OCI-LY1 (cell line): ENCODE measurements at regions not wholly inside any gene's neighbourhood (a gene's known extent, or its start where the extent isn't known, plus 50 kb on each side); places are given as distances from the start of the nearest gene placed in this dataset.

Source experiments
- H2AFZ ChIP-seq: fragments of 200-600 bp; sonication (generic), shearing (Covaris generic); 2 replicates; pipeline ENCODE4 v1.6.0; 2014; ENCODE audit warnings: antibody characterized with exemption, mild to moderate bottlenecking, low read length
- H3F3A ChIP-seq: fragments of 200-600 bp; sonication (generic), shearing (Covaris generic); 2 replicates; pipeline ENCODE4 v1.6.0; 2014; ENCODE audit warnings: mild to moderate bottlenecking, antibody characterized with exemption, low read length, moderate library complexity; ENCODE audit not compliant: insufficient read depth
- H3K27ac ChIP-seq: fragments of 200-600 bp; sonication (generic); 2 replicates; pipeline ENCODE4 v1.5.1; 2014; ENCODE audit warnings: low read length, mixed run types, mild to moderate bottlenecking, low read depth; ENCODE audit not compliant: poor library complexity, severe bottlenecking
- H3K27me3 ChIP-seq: fragments of 200-600 bp; sonication (generic); 2 replicates; pipeline ENCODE4 v1.6.0; 2014; ENCODE audit warnings: antibody characterized with exemption, mild to moderate bottlenecking, low read length, moderate library complexity; ENCODE audit not compliant: insufficient read depth
- H3K36me3 ChIP-seq: fragments of 200-600 bp; sonication (generic); 2 replicates; pipeline ENCODE4 v1.6.1; 2014; ENCODE audit warnings: mild to moderate bottlenecking, antibody characterized with exemption, low read length, moderate library complexity, mixed read lengths; ENCODE audit not compliant: insufficient read depth
- H3K4me1 ChIP-seq: fragments of 200-600 bp; sonication (generic); 2 replicates; pipeline ENCODE4 v1.5.1; 2014; ENCODE audit warnings: mild to moderate bottlenecking, low read length, moderate library complexity; ENCODE audit not compliant: insufficient read depth, severe bottlenecking
- H3K4me2 ChIP-seq: fragments of 200-600 bp; sonication (generic), shearing (Covaris generic); 2 replicates; pipeline ENCODE4 v1.6.1; 2014; ENCODE audit warnings: low read length
- H3K4me3 ChIP-seq: fragments of 200-600 bp; sonication (generic); 2 replicates; pipeline ENCODE4 v1.5.1; 2014; ENCODE audit warnings: low read length, low read depth, mild to moderate bottlenecking, mixed read lengths; ENCODE audit not compliant: poor library complexity, severe bottlenecking
- H3K79me2 ChIP-seq: fragments of 200-600 bp; shearing (Covaris generic); 2 replicates; pipeline ENCODE4 v1.6.1; 2016; ENCODE audit warnings: mixed run types, low read length, mixed read lengths; ENCODE audit not compliant: insufficient read depth
- H3K9ac ChIP-seq: fragments of 200-600 bp; sonication (generic), shearing (Covaris generic); 2 replicates; pipeline ENCODE4 v1.6.1; 2014; ENCODE audit warnings: mild to moderate bottlenecking, low read length, mixed read lengths
- H3K9me2 ChIP-seq: fragments of 200-600 bp; sonication (generic), shearing (Covaris generic); 2 replicates; pipeline ENCODE4 v1.6.1; 2014; ENCODE audit warnings: low read depth, mild to moderate bottlenecking, low read length, mixed read lengths
- H3K9me3 ChIP-seq: fragments of 200-600 bp; shearing (Covaris generic); 2 replicates; pipeline ENCODE4 v1.6.1; 2014; ENCODE audit warnings: low read length, mixed read lengths
- H4K20me1 ChIP-seq: fragments of 200-600 bp; sonication (generic), shearing (Covaris generic); 2 replicates; pipeline ENCODE4 v1.6.0; 2016; ENCODE audit warnings: mild to moderate bottlenecking, low read length; ENCODE audit not compliant: insufficient read depth
- EZH2 ChIP-seq: fragments of 200-600 bp; sonication (generic), shearing (Covaris generic); IDR thresholded peaks from 2 replicates; pipeline ENCODE4 v1.8.0; 2017; ENCODE audit warnings: borderline replicate concordance, mixed run types, mild to moderate bottlenecking, antibody characterized with exemption, low read length, moderate library complexity, mixed read lengths
- TF ChIP-seq, protein P1 (sequence below): fragments of 200-600 bp; sonication (generic), shearing (Covaris generic); IDR thresholded peaks from 2 replicates; pipeline ENCODE4 v1.5.1; 2017; ENCODE audit warnings: mild to moderate bottlenecking, antibody characterized with exemption, low read length, moderate library complexity, mixed read lengths

DNA sequence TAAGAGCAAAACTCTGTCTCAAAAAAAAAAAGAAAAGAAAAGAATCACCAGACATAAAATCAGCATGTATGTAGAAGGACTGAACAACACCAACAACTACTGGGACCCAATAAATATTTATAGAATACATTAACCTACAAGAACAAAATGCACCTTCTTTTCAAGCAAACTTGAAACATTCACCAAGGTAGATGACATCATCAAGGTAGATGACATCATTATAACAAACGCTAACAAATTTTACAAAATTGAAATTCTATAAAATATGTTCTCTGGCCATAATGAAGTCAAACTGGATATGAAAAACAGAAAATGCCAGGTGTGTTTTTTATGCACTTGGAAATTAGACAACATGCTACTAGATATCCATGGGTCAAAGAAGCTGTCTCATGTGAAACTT, 220.2 kb upstream of the SNX7 start:
- no peaks in the 10 kb centered on the region for H3K9me2 ChIP-seq
- no peaks in the 10 kb centered on the region for H3K79me2 ChIP-seq
- H3K9me3 ChIP-seq = no peaks in the 10 kb centered on the region
- no peak overlapping the region for H3K4me2 ChIP-seq
- H3K27me3 ChIP-seq = no peaks in the 10 kb centered on the region
- H3K36me3 ChIP-seq = no peaks in the 10 kb centered on the region
- TF ChIP-seq, protein P1, sequence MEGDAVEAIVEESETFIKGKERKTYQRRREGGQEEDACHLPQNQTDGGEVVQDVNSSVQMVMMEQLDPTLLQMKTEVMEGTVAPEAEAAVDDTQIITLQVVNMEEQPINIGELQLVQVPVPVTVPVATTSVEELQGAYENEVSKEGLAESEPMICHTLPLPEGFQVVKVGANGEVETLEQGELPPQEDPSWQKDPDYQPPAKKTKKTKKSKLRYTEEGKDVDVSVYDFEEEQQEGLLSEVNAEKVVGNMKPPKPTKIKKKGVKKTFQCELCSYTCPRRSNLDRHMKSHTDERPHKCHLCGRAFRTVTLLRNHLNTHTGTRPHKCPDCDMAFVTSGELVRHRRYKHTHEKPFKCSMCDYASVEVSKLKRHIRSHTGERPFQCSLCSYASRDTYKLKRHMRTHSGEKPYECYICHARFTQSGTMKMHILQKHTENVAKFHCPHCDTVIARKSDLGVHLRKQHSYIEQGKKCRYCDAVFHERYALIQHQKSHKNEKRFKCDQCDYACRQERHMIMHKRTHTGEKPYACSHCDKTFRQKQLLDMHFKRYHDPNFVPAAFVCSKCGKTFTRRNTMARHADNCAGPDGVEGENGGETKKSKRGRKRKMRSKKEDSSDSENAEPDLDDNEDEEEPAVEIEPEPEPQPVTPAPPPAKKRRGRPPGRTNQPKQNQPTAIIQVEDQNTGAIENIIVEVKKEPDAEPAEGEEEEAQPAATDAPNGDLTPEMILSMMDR = no peak
- TF ChIP-seq EZH2 = no peak
- no peaks in the 10 kb centered on the region for H3F3A ChIP-seq
- no peaks in the 10 kb centered on the region for H3K4me1 ChIP-seq
- H3K27ac ChIP-seq = no peak overlapping the region
- H2AFZ ChIP-seq = no peak overlapping the region
- H4K20me1 ChIP-seq = no peaks in the 10 kb centered on the region
- no peak overlapping the region for H3K4me3 ChIP-seq
- no peak overlapping the region for H3K9ac ChIP-seq

DNA sequence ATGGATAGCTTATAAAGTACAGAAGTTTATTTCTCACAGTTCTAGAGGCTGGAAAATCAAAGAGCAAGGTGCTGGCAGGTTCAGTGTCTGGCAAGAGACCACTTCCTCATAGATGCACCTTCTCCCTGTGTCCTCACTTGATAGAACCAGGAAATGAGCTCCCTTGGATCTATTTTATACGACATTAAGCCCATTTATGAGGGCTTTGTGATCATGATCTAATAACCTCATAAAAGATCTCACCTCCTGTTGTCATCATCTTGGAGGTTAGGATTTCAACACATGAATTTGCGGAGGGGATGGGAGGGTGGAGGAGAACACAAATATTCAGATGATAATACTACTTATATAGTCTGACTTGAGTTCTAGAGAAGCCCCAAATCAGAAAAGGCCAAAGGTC, 222.1 kb upstream of the SNX7 start:
- Histone ChIP-seq H3K27ac (no peak overlapping the region), H3K4me3 (no peak overlapping the region), H3F3A (no peaks in the 10 kb centered on the region), H3K4me1 (no peaks in the 10 kb centered on the region), H2AFZ (no peak overlapping the region), H3K4me2 (no peak overlapping the region), H3K9me3 (no peaks in the 10 kb centered on the region), H3K36me3 (no peaks in the 10 kb centered on the region), H4K20me1 (no peaks in the 10 kb centered on the region), H3K27me3 (no peaks in the 10 kb centered on the region), H3K9ac (no peak overlapping the region), H3K9me2 (no peaks in the 10 kb centered on the region), H3K79me2 (no peaks in the 10 kb centered on the region)
- TF ChIP-seq, protein P1 = no peak

DNA sequence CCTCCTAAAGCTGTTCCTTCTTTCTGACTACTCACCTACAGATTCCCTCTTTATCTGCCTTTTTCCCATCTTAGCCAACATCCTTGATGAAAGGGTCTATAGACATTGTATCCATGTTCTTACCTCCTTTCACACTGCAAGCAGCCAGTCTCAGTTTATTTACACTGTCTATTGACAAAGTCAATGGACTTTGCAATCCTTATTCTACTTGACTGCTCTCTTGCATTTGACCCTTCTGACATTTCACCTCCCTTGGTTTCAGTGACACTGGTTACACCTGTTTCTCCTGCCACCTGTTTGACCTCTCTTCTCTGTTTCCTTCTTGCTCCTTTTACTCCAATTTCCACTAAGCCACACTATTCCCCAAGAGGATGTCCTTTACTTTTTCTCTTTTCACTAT, 224.0 kb upstream of the SNX7 start:
- Histone ChIP-seq H3K27ac (no peak overlapping the region), H3K9ac (no peak overlapping the region), H3K4me2 (no peak overlapping the region)

More for the DNA sequence above, 224.0 kb upstream of the SNX7 start:
- H3F3A ChIP-seq = no peaks in the 10 kb centered on the region
- H3K4me3 ChIP-seq = no peak overlapping the region
- no peaks in the 10 kb centered on the region for H3K9me3 ChIP-seq
- no peaks in the 10 kb centered on the region for H3K4me1 ChIP-seq
- TF ChIP-seq EZH2 = no peak
- TF ChIP-seq, protein P1 = no peak
- H3K79me2 ChIP-seq = no peaks in the 10 kb centered on the region
- no peaks in the 10 kb centered on the region for H3K27me3 ChIP-seq
- H4K20me1 ChIP-seq = no peaks in the 10 kb centered on the region
- no peak overlapping the region for H2AFZ ChIP-seq
- H3K9me2 ChIP-seq = no peaks in the 10 kb centered on the region
- H3K36me3 ChIP-seq = no peaks in the 10 kb centered on the region
